ENCODE measurements at regions not wholly inside any gene's neighbourhood (a gene's known extent, or its start where the extent isn't known, plus 50 kb on each side); places are given as distances from the start of the nearest gene placed in this dataset.
"Not testable (repeated sequence)": the region's sequence is repeated elsewhere in the genome, so short reads cannot be mapped to it uniquely, and the experiment has no call there.

GRCh38 chr3:159249472-159250174, 447.8 kb downstream of the MFSD1 start:
- intact Hi-C loops (cut with micrococcal nuclease) = no loop called here

GRCh38 chr3:159250961-159251360, 449.1 kb downstream of the MFSD1 start:
- no peak for DNase-seq
- intact Hi-C loops (cut with micrococcal nuclease) = no loop called here
- no peak for ATAC-seq

More at GRCh38 chr3:159249472-159250174, 447.8 kb downstream of the MFSD1 start:
- ATAC-seq (no peak), DNase-seq (no peak)

DNA sequence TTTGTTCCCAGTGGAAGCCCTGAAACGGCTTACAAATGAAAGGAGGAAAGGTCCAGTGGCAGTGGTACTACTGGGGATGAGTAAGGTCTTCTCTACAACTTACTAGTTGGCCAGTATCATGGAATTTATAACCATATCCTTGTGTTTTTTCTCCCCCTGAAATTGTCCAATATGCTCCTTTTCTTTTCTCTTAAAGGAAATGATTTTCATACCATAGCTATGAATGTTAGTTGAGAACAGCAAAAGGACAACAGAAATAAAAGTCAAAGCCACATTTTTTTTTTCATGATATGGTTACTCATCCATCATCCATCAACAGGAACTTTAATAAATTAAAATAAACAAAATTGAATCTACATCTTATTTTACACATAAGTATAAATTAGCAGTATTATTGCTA, 450.4 kb downstream of the MFSD1 start:
- ATAC-seq = no peak
- intact Hi-C loops (cut with micrococcal nuclease) = no loop called here
- no peak for DNase-seq

- intact Hi-C loops (cut with micrococcal nuclease) = no loop called here
These were observed 451.0 kb downstream of the MFSD1 start for GRCh38 chr3:159252772-159253384.

GRCh38 chr3:159253860-159254259, 452.0 kb downstream of the MFSD1 start:
- intact Hi-C loops (cut with micrococcal nuclease) = no loop called here
- ATAC-seq (no peak), DNase-seq (no peak)

More at GRCh38 chr3:159252772-159253384, 451.0 kb downstream of the MFSD1 start:
- DNase-seq (no peak), ATAC-seq (no peak)

DNA sequence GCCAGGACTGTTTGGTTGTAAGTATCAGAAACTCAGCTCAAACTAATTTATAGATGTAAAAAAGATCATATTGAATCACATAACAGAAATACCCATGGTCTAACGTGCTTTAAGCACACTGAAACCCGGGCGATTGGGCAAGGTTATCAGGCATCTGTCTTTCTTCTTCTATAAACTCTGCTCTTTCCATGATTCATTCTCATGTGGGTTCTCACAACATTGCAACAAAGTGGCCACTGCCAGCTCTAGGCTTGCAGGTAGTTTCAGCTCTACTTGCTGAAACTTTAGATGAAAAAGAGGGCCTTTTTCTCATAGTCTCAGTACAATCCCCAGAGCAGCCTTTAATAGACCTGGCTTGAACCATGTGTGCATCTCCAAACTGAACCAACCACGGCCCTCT, 456.1 kb downstream of the MFSD1 start:
- intact Hi-C loops (cut with micrococcal nuclease) = no loop called here
- no peak for ATAC-seq

DNA sequence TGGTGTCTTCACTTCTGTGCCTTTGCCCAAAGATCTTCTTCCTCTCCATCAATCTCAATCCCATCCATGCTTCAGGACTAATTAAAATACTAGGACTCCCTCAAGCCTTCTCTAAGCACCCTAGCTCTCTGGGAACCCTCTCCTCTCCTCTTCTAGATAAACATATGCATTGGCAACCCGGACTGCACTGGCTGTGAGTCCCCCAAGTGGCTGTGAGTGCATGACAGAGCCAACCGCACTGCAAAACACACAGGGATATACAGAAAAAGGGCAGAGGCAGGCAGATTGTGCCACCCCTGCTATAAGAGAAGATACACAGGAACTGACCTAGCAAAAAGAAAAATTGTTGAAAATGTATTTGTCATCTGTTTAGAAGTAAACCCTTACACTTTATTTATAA, 457.1 kb downstream of the MFSD1 start:
- DNase-seq = no peak
- intact Hi-C loops (cut with micrococcal nuclease) = no loop called here
- ATAC-seq = no peak

More for the DNA sequence above, 456.1 kb downstream of the MFSD1 start:
- no peak for DNase-seq

- DNase-seq (no peak), ATAC-seq (no peak)
- intact Hi-C loops (cut with micrococcal nuclease) = loop anchor here (2.0 to 10.0 kb wide), 2 partner anchors 413 to 755 kb away; no protein-coding TSS in a partner anchor
These were observed 458.3 kb downstream of the MFSD1 start for GRCh38 chr3:159260049-159260662.

DNA sequence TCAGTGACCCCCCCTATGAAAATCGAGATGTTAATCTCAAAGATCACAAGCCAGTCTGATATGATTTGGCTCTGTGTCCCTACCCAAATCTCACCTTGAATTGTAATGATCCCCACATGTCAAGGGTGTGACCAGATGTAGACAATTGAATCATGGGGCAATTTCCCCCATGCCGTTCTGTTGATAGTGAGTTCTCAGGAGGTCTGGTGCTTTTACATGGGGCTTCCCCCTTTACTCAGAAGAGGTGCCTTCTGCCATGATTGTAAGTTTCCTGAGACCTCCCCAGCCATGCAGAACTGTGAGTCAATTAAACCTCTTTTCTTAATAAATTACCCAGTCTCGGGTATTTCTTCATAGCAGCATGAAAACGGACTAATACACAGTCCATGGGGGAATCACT, 459.5 kb downstream of the MFSD1 start:
- intact Hi-C loops (cut with micrococcal nuclease) = loop anchor here (2.0 to 10.0 kb wide), 2 partner anchors 415 to 753 kb away; no protein-coding TSS in a partner anchor

DNA sequence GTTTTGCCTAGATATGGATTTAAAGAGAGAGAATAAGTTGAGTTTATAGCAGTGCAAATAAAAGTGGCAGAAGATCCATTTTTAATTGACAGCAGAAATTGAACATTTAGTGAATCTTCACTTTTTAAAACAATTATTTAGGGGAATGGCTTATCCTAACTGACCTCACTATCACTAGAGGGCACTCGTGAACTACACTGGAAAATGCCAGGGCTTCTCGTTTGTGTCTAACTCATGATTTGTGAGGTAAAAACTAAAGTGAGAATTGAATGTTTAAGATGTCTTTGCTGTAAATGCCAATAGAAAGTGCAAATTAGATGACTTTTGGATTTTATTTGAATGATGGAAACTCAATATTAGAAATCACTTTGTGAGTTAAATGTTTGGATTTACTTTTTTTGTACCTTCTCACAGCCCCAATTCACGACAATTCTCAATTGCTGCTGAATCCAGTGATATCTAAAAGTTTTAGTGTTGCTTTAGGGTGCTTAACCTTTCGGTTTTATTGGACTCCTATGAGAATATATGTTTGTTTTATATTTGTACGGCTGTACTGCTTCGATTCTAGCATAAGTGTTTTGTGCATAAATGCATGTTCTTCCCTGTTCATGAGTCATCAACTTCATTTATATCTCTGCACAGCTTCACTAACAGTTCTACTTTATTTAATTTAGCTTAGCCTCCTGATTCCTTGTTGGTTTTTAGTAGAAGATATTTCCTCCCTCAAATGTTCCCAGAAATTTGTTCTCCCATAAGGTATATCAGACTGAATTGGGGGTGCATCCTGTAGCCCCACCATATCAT, 462.1 kb downstream of the MFSD1 start:
- intact Hi-C loops (cut with micrococcal nuclease) = loop anchor here (10.0 kb wide), 1 partner anchor 751 kb away; no protein-coding TSS in a partner anchor
- ATAC-seq = no peak
- DNase-seq = no peak

More for the DNA sequence above, 459.5 kb downstream of the MFSD1 start:
- not testable (repeated sequence) for ATAC-seq, DNase-seq

DNA sequence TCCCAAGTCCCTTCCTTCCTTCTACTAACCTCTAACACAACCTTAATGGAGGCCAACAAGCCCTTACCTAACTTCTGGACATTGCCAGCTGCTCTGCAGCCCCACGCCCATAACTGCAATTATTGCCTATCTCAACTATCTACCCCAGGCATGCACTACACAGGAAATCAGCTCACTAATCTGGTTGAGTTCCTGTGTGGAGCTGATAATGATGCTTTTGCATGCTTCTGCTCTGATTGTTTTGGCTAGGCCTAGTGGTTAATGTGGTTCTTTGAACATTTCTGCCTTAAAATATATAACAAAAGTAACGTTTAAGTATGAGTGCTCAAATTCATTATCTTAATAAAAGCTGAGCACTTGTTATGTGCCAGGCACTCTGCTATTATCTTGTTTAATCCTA, 463.9 kb downstream of the MFSD1 start:
- DNase-seq (no peak), ATAC-seq (no peak)
- intact Hi-C loops (cut with micrococcal nuclease) = loop anchor here (5.0 to 10.0 kb wide), 2 partner anchors 542 to 749 kb away; no protein-coding TSS in a partner anchor

DNA sequence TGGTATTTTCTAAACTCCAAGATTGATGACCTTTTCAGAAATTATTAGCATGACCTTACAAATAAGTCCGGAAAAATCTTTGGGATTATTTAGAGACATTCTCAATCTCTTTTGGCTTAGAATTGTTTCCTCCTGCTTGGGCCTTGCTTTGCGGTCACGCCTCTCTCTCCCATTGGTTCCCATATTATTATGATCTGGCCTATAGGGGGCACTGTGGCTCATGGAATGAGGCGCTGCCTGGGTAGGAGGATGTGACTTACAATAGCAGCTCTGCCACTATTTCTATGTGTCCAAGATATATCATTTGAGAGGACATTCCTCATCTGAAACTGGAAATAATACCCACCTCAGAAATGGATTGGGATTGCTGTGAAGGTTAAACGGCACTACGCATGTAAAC, 464.9 kb downstream of the MFSD1 start:
- intact Hi-C loops (cut with micrococcal nuclease) = loop anchor here (5.0 to 10.0 kb wide), 2 partner anchors 541 to 748 kb away; no protein-coding TSS in a partner anchor
- ATAC-seq = no peak
- DNase-seq = no peak

DNA sequence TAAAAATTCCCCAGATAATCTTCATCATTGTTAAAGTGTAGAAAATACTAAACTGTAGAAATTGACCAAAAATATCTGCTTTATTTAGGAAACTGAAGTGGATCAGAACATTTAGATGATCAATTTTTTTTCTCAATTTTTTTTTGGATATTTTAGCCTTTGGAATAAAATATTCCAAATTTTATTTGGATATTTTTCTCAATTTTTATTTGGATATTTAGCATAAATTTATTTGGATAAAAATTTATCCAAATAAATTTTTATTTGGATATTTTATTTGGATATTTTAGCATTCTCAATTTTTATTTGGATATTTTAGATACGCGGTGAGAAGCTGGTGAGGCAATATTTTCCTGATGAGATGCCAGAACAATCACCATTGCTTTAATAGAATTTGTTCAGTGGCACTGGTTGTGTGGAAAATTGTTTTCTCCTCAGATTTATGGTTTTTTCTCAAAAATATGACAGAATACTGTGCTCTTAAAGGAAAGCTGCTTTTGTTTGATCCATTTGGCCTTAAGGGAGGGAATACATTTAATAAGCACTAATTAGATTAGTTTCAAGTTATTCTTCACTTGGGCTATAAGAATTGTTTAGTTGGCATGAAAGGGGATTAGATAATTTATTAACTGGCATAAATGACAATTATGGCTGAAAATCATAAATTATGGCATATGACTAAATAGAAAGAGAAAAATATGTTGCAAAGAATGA, 470.1 kb downstream of the MFSD1 start:
- intact Hi-C loops (cut with micrococcal nuclease) = no loop called here
- no peak for DNase-seq
- no peak for ATAC-seq

GRCh38 chr3:159273070-159273469, 471.2 kb downstream of the MFSD1 start:
- DNase-seq (no peak), ATAC-seq (no peak)
- intact Hi-C loops (cut with micrococcal nuclease) = no loop called here

DNA sequence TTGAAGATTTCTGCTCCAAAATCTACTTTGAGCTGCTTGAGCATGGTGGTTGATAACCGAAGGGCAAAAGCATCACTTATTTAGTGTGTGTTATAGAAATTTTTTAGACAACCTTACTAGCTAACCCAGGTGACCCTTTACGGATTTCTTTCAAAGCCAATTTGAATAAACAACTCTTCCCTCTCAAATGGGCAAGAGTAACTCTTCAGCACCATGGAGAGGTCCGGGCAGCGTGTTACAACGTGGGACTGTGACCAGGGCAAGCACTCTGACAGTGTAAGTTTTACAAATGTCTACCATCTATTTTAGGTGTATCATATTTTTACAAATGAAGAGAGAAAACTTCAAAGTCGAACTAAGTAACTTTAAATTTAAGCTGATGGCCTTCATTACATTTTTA, 471.8 kb downstream of the MFSD1 start:
- intact Hi-C loops (cut with micrococcal nuclease) = no loop called here
- ATAC-seq = no peak
- DNase-seq = peak; percentile 39

DNA sequence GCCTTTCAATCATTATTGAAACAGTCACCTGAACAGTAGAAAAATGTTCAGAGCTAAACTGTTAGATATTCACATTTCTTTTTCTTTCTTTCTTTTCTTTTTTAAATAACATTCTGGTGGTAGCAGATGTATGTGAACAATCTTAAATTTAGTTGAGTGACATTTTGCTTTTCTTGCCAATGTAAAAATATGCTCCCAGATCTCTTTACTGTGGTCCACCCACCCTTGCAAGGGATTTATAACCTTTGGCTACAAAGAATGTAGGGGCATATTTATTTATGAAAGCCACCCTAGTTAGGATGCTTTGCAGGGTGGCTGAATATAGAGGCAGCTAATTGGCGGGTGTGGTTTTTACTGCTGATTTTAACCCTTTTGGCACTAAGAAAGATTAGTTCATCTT, 473.9 kb downstream of the MFSD1 start:
- no peak for DNase-seq
- intact Hi-C loops (cut with micrococcal nuclease) = no loop called here
- ATAC-seq = no peak

DNA sequence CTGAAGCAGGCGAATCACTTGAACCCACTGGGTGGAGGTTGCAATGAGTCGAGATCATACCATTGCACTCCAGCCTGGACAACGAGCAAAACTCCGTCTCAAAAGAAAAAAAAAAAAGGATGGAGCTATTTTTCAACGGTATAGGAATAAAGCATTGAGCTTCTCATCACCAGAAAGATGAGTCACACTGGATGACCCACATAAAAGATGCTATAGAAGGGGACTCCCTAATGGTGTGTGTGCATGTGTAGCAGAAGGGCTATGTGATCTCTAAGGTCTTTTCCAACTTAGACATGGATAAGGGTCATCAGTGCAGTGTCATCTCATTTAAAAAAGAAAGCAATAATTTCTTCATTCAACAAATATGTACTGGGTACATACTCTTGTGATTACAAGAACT, 476.0 kb downstream of the MFSD1 start:
- ATAC-seq = no peak
- intact Hi-C loops (cut with micrococcal nuclease) = no loop called here
- DNase-seq = no peak

- ATAC-seq (no peak), DNase-seq (no peak)
- intact Hi-C loops (cut with micrococcal nuclease) = no loop called here
These were observed 478.7 kb downstream of the MFSD1 start for GRCh38 chr3:159280386-159281191.

Measured in left ventricle myocardium superior (tissue), 1 donor.